ENCODE measurements at regions not wholly inside any gene's neighbourhood (a gene's known extent, or its start where the extent isn't known, plus 50 kb on each side); places are given as distances from the start of the nearest gene placed in this dataset.

DNA sequence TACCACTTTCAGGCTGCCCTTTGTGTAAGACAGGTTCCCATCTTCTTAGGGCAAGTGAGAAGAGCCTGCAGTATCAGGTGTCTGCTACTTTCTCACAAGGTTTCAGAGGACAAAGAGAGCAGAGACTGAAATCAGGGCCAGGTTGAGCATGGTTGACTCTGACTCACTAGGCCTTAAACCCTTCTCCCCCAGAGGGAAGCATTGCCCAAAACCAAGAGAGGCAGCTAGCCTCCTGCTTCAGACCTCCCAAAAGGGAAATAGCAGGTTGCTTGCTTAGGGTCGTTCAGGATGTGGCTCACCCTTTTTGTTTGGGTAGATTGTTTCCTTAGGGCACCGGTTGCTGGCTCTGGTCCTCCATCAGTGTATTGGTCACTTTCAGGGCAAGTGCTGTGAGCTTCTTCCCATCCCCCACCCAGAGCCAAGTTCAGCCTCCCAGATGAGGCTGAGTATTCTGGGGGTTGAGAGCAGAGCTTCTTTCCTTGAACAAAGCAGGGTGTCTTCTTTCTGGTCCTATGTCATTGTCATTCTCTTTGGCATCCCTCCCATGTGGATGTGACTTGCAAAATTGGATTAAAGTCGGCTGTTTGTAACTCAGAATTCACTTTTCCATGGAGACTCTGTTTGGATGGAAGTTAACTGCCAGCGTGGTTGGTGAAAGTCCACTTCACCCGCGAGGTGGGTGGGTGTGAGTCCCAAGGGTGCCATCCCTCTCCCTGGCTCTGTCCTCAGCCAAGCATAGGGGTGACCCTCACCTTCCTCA is 55.5 kb upstream of the GALNT2 start:
- no peak overlapping the region for H3K4me3 ChIP-seq (ENCODE audit: low read length)
- TF ChIP-seq, protein P1, sequence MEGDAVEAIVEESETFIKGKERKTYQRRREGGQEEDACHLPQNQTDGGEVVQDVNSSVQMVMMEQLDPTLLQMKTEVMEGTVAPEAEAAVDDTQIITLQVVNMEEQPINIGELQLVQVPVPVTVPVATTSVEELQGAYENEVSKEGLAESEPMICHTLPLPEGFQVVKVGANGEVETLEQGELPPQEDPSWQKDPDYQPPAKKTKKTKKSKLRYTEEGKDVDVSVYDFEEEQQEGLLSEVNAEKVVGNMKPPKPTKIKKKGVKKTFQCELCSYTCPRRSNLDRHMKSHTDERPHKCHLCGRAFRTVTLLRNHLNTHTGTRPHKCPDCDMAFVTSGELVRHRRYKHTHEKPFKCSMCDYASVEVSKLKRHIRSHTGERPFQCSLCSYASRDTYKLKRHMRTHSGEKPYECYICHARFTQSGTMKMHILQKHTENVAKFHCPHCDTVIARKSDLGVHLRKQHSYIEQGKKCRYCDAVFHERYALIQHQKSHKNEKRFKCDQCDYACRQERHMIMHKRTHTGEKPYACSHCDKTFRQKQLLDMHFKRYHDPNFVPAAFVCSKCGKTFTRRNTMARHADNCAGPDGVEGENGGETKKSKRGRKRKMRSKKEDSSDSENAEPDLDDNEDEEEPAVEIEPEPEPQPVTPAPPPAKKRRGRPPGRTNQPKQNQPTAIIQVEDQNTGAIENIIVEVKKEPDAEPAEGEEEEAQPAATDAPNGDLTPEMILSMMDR (conservative IDR thresholded peaks at IDR 0.05; ENCODE audit: low read depth, low read length) = no peak
- no peak for DNase-seq (ENCODE audit: low read depth)

DNA sequence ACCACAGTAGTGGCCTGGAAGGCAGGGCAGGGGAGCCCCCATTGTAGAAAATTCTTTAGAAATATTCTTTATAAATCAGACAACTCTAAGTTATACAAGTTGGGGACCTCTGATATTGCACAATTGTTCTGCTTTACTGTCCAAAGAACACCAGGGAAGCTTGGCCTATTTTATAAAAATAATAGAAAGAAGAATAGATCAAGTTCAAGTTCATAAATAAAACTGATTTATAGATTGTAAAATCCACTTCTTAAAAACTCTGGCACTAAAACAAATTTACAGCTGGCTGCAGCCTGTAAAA is 55.0 kb upstream of the GALNT2 start:
- TF ChIP-seq, protein P1 (conservative IDR thresholded peaks at IDR 0.05; ENCODE audit: low read depth, low read length) = no peak
- no peak overlapping the region for H3K4me3 ChIP-seq (ENCODE audit: low read length)
- no peak for DNase-seq (ENCODE audit: low read depth)

DNA sequence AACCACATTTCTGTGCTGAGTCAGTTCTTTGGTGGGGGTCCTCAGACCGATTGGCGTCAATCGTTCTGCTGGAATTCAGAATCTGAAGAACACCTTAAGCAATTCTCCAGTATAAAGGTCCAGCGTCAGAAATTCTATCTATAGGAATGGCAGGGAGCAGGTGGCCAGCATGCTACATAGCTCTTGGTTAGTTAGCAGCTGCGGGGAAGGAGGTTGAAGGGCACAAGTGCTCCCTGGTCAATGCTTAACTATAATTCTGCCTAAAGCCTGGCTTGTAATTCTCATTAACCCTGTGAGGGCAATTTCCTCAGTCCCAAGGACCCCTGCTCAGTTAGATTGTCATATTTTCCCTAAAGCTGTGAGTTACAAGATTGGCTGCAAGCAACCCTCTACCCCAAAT is 54.3 kb upstream of the GALNT2 start:
- no peak for DNase-seq (ENCODE audit: low read depth)
- TF ChIP-seq, protein P1 (conservative IDR thresholded peaks at IDR 0.05; ENCODE audit: low read depth, low read length) = no peak
- H3K4me3 ChIP-seq (ENCODE audit: low read length) = no peak overlapping the region

DNA sequence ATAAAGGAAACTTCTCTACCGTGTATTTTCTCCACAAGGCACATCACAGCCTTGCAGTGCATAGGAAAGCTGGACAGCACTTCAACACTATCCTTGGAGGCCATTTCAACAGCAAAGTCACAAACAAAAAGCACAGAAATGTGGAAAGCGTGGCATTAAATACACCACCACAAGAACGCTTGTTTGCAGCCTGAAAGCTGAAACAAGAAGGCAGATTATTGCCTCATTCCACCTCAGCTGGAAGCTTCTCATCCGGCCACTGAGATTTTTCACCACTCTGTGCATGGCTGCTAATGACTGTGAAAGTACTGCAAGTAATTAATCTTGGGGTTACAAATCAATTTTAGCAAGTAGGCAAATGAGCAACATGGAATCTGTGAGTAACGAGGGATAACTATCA is 50.9 kb upstream of the GALNT2 start:
- no peak for DNase-seq (ENCODE audit: low read depth)
- no peak overlapping the region for H3K4me3 ChIP-seq (ENCODE audit: low read length)
- TF ChIP-seq, protein P1 (conservative IDR thresholded peaks at IDR 0.05; ENCODE audit: low read depth, low read length) = no peak
